ENCODE measurements at regions not wholly inside any gene's neighbourhood (a gene's known extent, or its start where the extent isn't known, plus 50 kb on each side); places are given as distances from the start of the nearest gene placed in this dataset.

- BruUV-seq (replicated peaks), result no TSS peak
- H3K36me3 ChIP-seq (ENCODE audit: low read depth, low read length), result no peaks in the 10 kb centered on the region
- H3K4me2 ChIP-seq (ENCODE audit: low read length), result no peak overlapping the region
- no peak overlapping the region for H3K27ac ChIP-seq (ENCODE audit: low read length)
- DNase-seq, result no peak
- H4K20me1 ChIP-seq (ENCODE audit: low read length), result no peaks in the 10 kb centered on the region
- H2AFZ ChIP-seq (ENCODE audit: low read length), result no peak overlapping the region
- H3F3A ChIP-seq (ENCODE audit: low read length, unreplicated experiment), result no peaks in the 10 kb centered on the region
- H3K4me3 ChIP-seq (ENCODE audit: low read length), result no peak overlapping the region
- no peaks in the 10 kb centered on the region for H3K79me2 ChIP-seq (ENCODE audit: low read length)
- intact Hi-C loops (cut with micrococcal nuclease), result loop anchor here (5.0 kb wide), 2 partner anchors 102 to 113 kb away; partner anchors contain the start of gene SPIN1
- no peak for ATAC-seq
- H3K4me1 ChIP-seq (ENCODE audit: insufficient read depth, low read length), result peaks cover 22% of the 10 kb centered on the region
- H3K9ac ChIP-seq (ENCODE audit: low read length), result no peak overlapping the region
- H3K27me3 ChIP-seq (ENCODE audit: low read length), result no peaks in the 10 kb centered on the region
- H3K9me3 ChIP-seq (ENCODE audit: low read length), result no peaks in the 10 kb centered on the region
- ChIA-PET CTCF (no interaction called here), POLR2A (ENCODE audit: unreplicated experiment) (no interaction called here)
- no peaks in the 10 kb centered on the region for H3K9me2 ChIP-seq (replicated peaks; ENCODE audit: low read length)
- no peak for TF ChIP-seq CTCF (conservative IDR thresholded peaks at IDR 0.05; ENCODE audit: low read depth, low read length)
- no peak for TF ChIP-seq EZH2 (IDR thresholded peaks at IDR 0.05; ENCODE audit: low read length, unreplicated experiment)
- TF ChIP-seq EZH2phosphoT487 (IDR thresholded peaks at IDR 0.05; ENCODE audit: borderline replicate concordance, low read length), result no peak
Observed at GRCh38 chr9:88274078-88274477, 114.2 kb upstream of the SPIN1 start.

- TF ChIP-seq CTCF (conservative IDR thresholded peaks at IDR 0.05; ENCODE audit: low read depth, low read length) (no peak), EZH2 (IDR thresholded peaks at IDR 0.05; ENCODE audit: low read length, unreplicated experiment) (no peak), EZH2phosphoT487 (IDR thresholded peaks at IDR 0.05; ENCODE audit: borderline replicate concordance, low read length) (no peak)
- peaks cover 22% of the 10 kb centered on the region for H3K4me1 ChIP-seq (ENCODE audit: insufficient read depth, low read length)
- no peaks in the 10 kb centered on the region for H3K9me3 ChIP-seq (ENCODE audit: low read length)
- ATAC-seq (no peak), DNase-seq (no peak)
- no peaks in the 10 kb centered on the region for H3F3A ChIP-seq (ENCODE audit: low read length, unreplicated experiment)
- ChIA-PET CTCF (no interaction called here), POLR2A (ENCODE audit: unreplicated experiment) (no interaction called here)
- BruUV-seq (replicated peaks), result no TSS peak
- no peaks in the 10 kb centered on the region for H4K20me1 ChIP-seq (ENCODE audit: low read length)
- H3K9ac ChIP-seq (ENCODE audit: low read length), result no peak overlapping the region
- H3K27me3 ChIP-seq (ENCODE audit: low read length), result no peaks in the 10 kb centered on the region
- H3K4me3 ChIP-seq (ENCODE audit: low read length), result no peak overlapping the region
- no peaks in the 10 kb centered on the region for H3K79me2 ChIP-seq (ENCODE audit: low read length)
- H3K4me2 ChIP-seq (ENCODE audit: low read length), result no peak overlapping the region
- intact Hi-C loops (cut with micrococcal nuclease), result loop anchor here (5.0 kb wide), 2 partner anchors 101 to 114 kb away; partner anchors contain the start of gene SPIN1
- no peaks in the 10 kb centered on the region for H3K9me2 ChIP-seq (replicated peaks; ENCODE audit: low read length)
- no peak overlapping the region for H3K27ac ChIP-seq (ENCODE audit: low read length)
- 0 out of 2 replicates have a peak overlapping the region, but pooled peaks have one; percentile 18 for H2AFZ ChIP-seq (ENCODE audit: low read length)
- H3K36me3 ChIP-seq (ENCODE audit: low read depth, low read length), result no peaks in the 10 kb centered on the region
Observed at GRCh38 chr9:88272986-88273385, 115.3 kb upstream of the SPIN1 start.

- no peaks in the 10 kb centered on the region for H3F3A ChIP-seq (ENCODE audit: low read length, unreplicated experiment)
- CTCF ChIA-PET, result no interaction called here
- H3K4me1 ChIP-seq (ENCODE audit: insufficient read depth, low read length), result peaks cover 14% of the 10 kb centered on the region
- DNase-seq, result peak; percentile 12
- no peaks in the 10 kb centered on the region for H3K36me3 ChIP-seq (ENCODE audit: low read depth, low read length)
- H3K27me3 ChIP-seq (ENCODE audit: low read length), result no peaks in the 10 kb centered on the region
- no peak overlapping the region for H3K4me3 ChIP-seq (ENCODE audit: low read length)
- POLR2A ChIA-PET (ENCODE audit: unreplicated experiment), result interaction anchor here (0.6 kb wide), 2 partner anchors 117 to 145 kb away, joined by 5 to 13 read pairs; no protein-coding TSS in a partner anchor
- intact Hi-C loops (cut with micrococcal nuclease), result loop anchor here (5.0 kb wide), 2 partner anchors 98 to 117 kb away; partner anchors contain the start of gene SPIN1
- no peak for ATAC-seq
- peak overlapping the region; percentile 78 for H3K4me2 ChIP-seq (ENCODE audit: low read length)
- no peaks in the 10 kb centered on the region for H3K79me2 ChIP-seq (ENCODE audit: low read length)
- H2AFZ ChIP-seq (ENCODE audit: low read length), result no peak overlapping the region
- TF ChIP-seq EZH2phosphoT487 (IDR thresholded peaks at IDR 0.05; ENCODE audit: borderline replicate concordance, low read length) (no peak), EZH2 (IDR thresholded peaks at IDR 0.05; ENCODE audit: low read length, unreplicated experiment) (no peak), CTCF (conservative IDR thresholded peaks at IDR 0.05; ENCODE audit: low read depth, low read length) (no peak)
- no TSS peak for BruUV-seq (replicated peaks)
- H3K9me3 ChIP-seq (ENCODE audit: low read length), result no peaks in the 10 kb centered on the region
- no peak overlapping the region for H3K9ac ChIP-seq (ENCODE audit: low read length)
- H4K20me1 ChIP-seq (ENCODE audit: low read length), result no peaks in the 10 kb centered on the region
- peak overlapping the region; percentile 82 for H3K27ac ChIP-seq (ENCODE audit: low read length)
- no peaks in the 10 kb centered on the region for H3K9me2 ChIP-seq (replicated peaks; ENCODE audit: low read length)
Observed at GRCh38 chr9:88270413-88270812, 117.8 kb upstream of the SPIN1 start.
